ENCODE measurements at regions not wholly inside any gene's neighbourhood (a gene's known extent, or its start where the extent isn't known, plus 50 kb on each side); places are given as distances from the start of the nearest gene placed in this dataset.

DNA sequence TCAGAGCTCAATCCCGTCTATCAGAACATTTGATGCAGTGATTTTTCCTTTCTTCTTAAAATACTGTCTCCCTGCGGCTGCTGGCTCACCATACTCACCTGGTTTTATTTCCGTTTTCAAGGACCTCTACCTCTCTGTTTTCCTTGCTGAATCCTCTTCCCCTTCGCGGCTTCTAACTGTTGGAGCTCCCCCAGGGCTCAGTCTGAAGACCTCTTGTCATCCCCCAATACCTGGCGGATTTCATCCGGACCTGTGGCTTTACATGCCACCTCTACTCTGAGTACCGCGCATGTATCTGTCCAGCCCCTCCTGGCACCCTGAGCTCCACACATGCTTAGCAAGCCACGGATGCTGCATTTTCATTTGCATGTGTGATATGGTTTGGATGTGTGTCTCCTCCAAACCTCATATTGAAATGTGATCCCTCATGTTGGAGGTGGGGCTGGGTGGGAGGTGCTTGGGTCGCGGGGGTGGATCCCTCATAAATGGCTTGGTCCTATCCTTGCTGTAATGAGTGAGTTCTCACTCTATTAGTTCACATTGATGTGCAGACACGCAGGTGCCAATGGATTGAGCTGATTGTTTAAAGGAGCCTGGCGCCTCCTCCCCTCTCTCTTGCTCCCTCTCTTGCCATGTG is 106.2 kb upstream of the LSM14A start:
- Histone ChIP-seq H3K4me3 (peak overlapping the region; percentile 50), H3K9me2 (ENCODE audit: insufficient read depth) (no peaks in the 10 kb centered on the region), H3F3A (replicated peaks; ENCODE audit: low read depth) (0 out of 2 replicates have a peak, but pooled peaks cover 7% of the 10 kb centered on the region), H3K36me3 (ENCODE audit: insufficient read depth) (no peaks in the 10 kb centered on the region), H3K27ac (ENCODE audit: low read depth) (0 out of 2 replicates have a peak overlapping the region, but pooled peaks have one; percentile 53), H3K4me1 (ENCODE audit: insufficient read depth) (peaks cover 15% of the 10 kb centered on the region), H4K20me1 (replicated peaks; ENCODE audit: insufficient read depth) (no peaks in the 10 kb centered on the region), H3K27me3 (ENCODE audit: insufficient read depth) (no peaks in the 10 kb centered on the region), H3K4me2 (peak overlapping the region; percentile 83), H2AFZ (peak overlapping the region; percentile 96), H3K79me2 (replicated peaks; ENCODE audit: insufficient read depth) (no peaks in the 10 kb centered on the region)
- H3K4me3 Mint-ChIP-seq, result peak overlapping the region; percentile 5; the same call in 2 of the 3 replicates
- TF ChIP-seq, protein P1, sequence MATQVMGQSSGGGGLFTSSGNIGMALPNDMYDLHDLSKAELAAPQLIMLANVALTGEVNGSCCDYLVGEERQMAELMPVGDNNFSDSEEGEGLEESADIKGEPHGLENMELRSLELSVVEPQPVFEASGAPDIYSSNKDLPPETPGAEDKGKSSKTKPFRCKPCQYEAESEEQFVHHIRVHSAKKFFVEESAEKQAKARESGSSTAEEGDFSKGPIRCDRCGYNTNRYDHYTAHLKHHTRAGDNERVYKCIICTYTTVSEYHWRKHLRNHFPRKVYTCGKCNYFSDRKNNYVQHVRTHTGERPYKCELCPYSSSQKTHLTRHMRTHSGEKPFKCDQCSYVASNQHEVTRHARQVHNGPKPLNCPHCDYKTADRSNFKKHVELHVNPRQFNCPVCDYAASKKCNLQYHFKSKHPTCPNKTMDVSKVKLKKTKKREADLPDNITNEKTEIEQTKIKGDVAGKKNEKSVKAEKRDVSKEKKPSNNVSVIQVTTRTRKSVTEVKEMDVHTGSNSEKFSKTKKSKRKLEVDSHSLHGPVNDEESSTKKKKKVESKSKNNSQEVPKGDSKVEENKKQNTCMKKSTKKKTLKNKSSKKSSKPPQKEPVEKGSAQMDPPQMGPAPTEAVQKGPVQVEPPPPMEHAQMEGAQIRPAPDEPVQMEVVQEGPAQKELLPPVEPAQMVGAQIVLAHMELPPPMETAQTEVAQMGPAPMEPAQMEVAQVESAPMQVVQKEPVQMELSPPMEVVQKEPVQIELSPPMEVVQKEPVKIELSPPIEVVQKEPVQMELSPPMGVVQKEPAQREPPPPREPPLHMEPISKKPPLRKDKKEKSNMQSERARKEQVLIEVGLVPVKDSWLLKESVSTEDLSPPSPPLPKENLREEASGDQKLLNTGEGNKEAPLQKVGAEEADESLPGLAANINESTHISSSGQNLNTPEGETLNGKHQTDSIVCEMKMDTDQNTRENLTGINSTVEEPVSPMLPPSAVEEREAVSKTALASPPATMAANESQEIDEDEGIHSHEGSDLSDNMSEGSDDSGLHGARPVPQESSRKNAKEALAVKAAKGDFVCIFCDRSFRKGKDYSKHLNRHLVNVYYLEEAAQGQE (IDR thresholded peaks at IDR 0.05; ENCODE audit: unreplicated experiment), result no peak
- TF ChIP-seq ZNF331 (CRISPR knock-in tag; IDR thresholded peaks at IDR 0.05; ENCODE audit: low read depth), result no peak
- TF ChIP-seq POLR2AphosphoS5 (IDR thresholded peaks at IDR 0.05; ENCODE audit: low read depth), result no peak
- TF ChIP-seq, protein P2, sequence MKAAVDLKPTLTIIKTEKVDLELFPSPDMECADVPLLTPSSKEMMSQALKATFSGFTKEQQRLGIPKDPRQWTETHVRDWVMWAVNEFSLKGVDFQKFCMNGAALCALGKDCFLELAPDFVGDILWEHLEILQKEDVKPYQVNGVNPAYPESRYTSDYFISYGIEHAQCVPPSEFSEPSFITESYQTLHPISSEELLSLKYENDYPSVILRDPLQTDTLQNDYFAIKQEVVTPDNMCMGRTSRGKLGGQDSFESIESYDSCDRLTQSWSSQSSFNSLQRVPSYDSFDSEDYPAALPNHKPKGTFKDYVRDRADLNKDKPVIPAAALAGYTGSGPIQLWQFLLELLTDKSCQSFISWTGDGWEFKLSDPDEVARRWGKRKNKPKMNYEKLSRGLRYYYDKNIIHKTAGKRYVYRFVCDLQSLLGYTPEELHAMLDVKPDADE (IDR thresholded peaks at IDR 0.05), result no peak
- TF ChIP-seq, protein P3, sequence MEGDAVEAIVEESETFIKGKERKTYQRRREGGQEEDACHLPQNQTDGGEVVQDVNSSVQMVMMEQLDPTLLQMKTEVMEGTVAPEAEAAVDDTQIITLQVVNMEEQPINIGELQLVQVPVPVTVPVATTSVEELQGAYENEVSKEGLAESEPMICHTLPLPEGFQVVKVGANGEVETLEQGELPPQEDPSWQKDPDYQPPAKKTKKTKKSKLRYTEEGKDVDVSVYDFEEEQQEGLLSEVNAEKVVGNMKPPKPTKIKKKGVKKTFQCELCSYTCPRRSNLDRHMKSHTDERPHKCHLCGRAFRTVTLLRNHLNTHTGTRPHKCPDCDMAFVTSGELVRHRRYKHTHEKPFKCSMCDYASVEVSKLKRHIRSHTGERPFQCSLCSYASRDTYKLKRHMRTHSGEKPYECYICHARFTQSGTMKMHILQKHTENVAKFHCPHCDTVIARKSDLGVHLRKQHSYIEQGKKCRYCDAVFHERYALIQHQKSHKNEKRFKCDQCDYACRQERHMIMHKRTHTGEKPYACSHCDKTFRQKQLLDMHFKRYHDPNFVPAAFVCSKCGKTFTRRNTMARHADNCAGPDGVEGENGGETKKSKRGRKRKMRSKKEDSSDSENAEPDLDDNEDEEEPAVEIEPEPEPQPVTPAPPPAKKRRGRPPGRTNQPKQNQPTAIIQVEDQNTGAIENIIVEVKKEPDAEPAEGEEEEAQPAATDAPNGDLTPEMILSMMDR (conservative IDR thresholded peaks at IDR 0.05; ENCODE audit: low read depth in 2 of 2), result no peak
- no peak for TF ChIP-seq STAT1 (IDR thresholded peaks at IDR 0.05; ENCODE audit: unreplicated experiment)
- no peak for TF ChIP-seq EZH2 (IDR thresholded peaks at IDR 0.05; ENCODE audit: low read depth, unreplicated experiment)
- TF ChIP-seq, protein P4, sequence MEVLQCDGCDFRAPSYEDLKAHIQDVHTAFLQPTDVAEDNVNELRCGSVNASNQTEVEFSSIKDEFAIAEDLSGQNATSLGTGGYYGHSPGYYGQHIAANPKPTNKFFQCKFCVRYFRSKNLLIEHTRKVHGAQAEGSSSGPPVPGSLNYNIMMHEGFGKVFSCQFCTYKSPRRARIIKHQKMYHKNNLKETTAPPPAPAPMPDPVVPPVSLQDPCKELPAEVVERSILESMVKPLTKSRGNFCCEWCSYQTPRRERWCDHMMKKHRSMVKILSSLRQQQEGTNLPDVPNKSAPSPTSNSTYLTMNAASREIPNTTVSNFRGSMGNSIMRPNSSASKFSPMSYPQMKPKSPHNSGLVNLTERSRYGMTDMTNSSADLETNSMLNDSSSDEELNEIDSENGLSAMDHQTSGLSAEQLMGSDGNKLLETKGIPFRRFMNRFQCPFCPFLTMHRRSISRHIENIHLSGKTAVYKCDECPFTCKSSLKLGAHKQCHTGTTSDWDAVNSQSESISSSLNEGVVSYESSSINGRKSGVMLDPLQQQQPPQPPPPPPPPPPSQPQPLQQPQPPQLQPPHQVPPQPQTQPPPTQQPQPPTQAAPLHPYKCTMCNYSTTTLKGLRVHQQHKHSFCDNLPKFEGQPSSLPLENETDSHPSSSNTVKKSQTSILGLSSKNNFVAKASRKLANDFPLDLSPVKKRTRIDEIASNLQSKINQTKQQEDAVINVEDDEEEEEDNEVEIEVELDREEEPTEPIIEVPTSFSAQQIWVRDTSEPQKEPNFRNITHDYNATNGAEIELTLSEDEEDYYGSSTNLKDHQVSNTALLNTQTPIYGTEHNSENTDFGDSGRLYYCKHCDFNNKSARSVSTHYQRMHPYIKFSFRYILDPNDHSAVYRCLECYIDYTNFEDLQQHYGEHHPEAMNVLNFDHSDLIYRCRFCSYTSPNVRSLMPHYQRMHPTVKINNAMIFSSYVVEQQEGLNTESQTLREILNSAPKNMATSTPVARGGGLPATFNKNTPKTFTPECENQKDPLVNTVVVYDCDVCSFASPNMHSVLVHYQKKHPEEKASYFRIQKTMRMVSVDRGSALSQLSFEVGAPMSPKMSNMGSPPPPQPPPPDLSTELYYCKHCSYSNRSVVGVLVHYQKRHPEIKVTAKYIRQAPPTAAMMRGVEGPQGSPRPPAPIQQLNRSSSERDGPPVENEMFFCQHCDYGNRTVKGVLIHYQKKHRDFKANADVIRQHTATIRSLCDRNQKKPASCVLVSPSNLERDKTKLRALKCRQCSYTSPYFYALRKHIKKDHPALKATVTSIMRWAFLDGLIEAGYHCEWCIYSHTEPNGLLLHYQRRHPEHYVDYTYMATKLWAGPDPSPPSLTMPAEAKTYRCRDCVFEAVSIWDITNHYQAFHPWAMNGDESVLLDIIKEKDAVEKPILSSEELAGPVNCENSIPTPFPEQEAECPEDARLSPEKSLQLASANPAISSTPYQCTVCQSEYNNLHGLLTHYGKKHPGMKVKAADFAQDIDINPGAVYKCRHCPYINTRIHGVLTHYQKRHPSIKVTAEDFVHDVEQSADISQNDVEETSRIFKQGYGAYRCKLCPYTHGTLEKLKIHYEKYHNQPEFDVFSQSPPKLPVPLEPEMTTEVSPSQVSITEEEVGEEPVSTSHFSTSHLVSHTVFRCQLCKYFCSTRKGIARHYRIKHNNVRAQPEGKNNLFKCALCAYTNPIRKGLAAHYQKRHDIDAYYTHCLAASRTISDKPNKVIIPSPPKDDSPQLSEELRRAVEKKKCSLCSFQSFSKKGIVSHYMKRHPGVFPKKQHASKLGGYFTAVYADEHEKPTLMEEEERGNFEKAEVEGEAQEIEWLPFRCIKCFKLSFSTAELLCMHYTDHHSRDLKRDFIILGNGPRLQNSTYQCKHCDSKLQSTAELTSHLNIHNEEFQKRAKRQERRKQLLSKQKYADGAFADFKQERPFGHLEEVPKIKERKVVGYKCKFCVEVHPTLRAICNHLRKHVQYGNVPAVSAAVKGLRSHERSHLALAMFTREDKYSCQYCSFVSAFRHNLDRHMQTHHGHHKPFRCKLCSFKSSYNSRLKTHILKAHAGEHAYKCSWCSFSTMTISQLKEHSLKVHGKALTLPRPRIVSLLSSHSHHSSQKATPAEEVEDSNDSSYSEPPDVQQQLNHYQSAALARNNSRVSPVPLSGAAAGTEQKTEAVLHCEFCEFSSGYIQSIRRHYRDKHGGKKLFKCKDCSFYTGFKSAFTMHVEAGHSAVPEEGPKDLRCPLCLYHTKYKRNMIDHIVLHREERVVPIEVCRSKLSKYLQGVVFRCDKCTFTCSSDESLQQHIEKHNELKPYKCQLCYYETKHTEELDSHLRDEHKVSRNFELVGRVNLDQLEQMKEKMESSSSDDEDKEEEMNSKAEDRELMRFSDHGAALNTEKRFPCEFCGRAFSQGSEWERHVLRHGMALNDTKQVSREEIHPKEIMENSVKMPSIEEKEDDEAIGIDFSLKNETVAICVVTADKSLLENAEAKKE (CRISPR knock-in tag; IDR thresholded peaks at IDR 0.05), result no peak
- no peak for TF ChIP-seq ZNF114 (CRISPR knock-in tag; IDR thresholded peaks at IDR 0.05)
- no peak for TF ChIP-seq JUNB (IDR thresholded peaks at IDR 0.05; ENCODE audit: unreplicated experiment)
- no peak for TF ChIP-seq NANOG (IDR thresholded peaks at IDR 0.05; ENCODE audit: borderline replicate concordance)
- no peak for TF ChIP-seq EZH2phosphoT487 (IDR thresholded peaks at IDR 0.05; ENCODE audit: unreplicated experiment)
- no peak for TF ChIP-seq CREB1 (CRISPR knock-in tag; IDR thresholded peaks at IDR 0.05; ENCODE audit: low read depth)
- ATAC-seq (peak; percentile 79), DNase-seq (ENCODE audit: low spot score) (peak; percentile 33)
- H3K27ac Mint-ChIP-seq, result no peak overlapping the region
- peaks cover 4% of the 10 kb centered on the region for H3K27me3 Mint-ChIP-seq (ENCODE audit: insufficient read depth, low read depth, poor library complexity)
- no peaks in the 10 kb centered on the region for H3K36me3 Mint-ChIP-seq (ENCODE audit: low read depth)
- H3K9me3 Mint-ChIP-seq, result no peaks in the 10 kb centered on the region
- peaks cover 10% of the 10 kb centered on the region; the same call in 2 of the 3 replicates for H3K4me1 Mint-ChIP-seq

Data from GM23338 (cell line).